ENCODE measurements at regions not wholly inside any gene's neighbourhood (a gene's known extent, or its start where the extent isn't known, plus 50 kb on each side); places are given as distances from the start of the nearest gene placed in this dataset.

DNA sequence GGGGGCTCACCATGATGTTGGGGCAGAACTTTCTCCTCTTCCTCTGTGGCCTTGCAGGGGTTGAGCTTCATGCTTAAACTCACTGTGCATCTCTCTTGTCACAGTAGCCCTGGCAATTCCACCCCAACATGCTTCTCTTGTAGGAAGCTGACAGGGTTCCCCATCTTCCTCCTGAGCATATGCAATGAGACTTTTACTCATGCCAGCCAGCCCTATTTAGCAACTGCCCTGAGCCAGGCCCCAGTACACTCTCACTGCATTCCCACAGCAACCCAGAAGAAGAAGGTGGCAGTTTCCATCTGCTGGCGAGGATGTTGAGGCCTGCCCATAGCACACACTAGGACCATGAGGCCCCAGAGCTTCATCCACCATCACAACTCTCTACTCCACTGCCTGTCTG is 72.2 kb upstream of the TEX51 start:
- peak in 1 of 2 experiments; percentile 42 for DNase-seq (ENCODE audit: low read depth in 1 of 2, low spot score in 1 of 2)
- TF ChIP-seq, protein P1, sequence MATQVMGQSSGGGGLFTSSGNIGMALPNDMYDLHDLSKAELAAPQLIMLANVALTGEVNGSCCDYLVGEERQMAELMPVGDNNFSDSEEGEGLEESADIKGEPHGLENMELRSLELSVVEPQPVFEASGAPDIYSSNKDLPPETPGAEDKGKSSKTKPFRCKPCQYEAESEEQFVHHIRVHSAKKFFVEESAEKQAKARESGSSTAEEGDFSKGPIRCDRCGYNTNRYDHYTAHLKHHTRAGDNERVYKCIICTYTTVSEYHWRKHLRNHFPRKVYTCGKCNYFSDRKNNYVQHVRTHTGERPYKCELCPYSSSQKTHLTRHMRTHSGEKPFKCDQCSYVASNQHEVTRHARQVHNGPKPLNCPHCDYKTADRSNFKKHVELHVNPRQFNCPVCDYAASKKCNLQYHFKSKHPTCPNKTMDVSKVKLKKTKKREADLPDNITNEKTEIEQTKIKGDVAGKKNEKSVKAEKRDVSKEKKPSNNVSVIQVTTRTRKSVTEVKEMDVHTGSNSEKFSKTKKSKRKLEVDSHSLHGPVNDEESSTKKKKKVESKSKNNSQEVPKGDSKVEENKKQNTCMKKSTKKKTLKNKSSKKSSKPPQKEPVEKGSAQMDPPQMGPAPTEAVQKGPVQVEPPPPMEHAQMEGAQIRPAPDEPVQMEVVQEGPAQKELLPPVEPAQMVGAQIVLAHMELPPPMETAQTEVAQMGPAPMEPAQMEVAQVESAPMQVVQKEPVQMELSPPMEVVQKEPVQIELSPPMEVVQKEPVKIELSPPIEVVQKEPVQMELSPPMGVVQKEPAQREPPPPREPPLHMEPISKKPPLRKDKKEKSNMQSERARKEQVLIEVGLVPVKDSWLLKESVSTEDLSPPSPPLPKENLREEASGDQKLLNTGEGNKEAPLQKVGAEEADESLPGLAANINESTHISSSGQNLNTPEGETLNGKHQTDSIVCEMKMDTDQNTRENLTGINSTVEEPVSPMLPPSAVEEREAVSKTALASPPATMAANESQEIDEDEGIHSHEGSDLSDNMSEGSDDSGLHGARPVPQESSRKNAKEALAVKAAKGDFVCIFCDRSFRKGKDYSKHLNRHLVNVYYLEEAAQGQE (IDR thresholded peaks at IDR 0.05; ENCODE audit: insufficient replicate concordance, low read depth), result no peak
- TF ChIP-seq GABPA (IDR thresholded peaks at IDR 0.05; ENCODE audit: low read depth), result no peak
- TF ChIP-seq POLR2AphosphoS5 (IDR thresholded peaks at IDR 0.05; ENCODE audit: low read depth), result no peak
- Histone ChIP-seq H3K4me3 (replicated peaks; ENCODE audit: insufficient read depth, low read length) (no peak overlapping the region), H3K27me3 (ENCODE audit: insufficient read depth, poor library complexity, severe bottlenecking) (no peaks in the 10 kb centered on the region), H3K27ac (replicated peaks) (no peak overlapping the region)

DNA sequence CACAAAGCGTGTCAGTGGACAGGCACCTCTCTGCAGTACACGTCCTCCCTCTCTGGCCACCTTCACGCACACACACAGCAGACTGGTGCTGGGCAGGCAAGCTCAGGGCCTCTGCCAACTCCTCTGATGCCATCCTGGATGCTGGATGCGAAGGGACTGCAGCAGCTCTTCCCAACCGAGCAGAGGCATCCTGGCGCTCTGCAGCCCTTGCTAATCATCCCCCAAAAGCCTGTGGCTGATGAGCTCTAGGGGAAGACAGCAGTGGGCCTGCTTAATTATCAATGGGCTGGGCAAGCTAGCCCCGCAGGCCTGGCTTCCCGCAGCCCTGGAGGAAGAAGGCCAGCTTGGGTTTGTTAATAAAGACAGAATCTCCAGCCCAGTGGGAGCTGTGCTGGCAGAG is 71.3 kb upstream of the TEX51 start:
- no peak for DNase-seq (ENCODE audit: low read depth in 1 of 2, low spot score in 1 of 2)
- H3K4me3 ChIP-seq (replicated peaks; ENCODE audit: insufficient read depth, low read length), result no peak overlapping the region
- no peak overlapping the region for H3K27ac ChIP-seq (replicated peaks)
- TF ChIP-seq SPI1 (IDR thresholded peaks at IDR 0.05; ENCODE audit: borderline replicate concordance, low read depth) (no peak), GABPA (IDR thresholded peaks at IDR 0.05; ENCODE audit: low read depth) (no peak), POLR2AphosphoS5 (IDR thresholded peaks at IDR 0.05; ENCODE audit: low read depth) (no peak)
- TF ChIP-seq, protein P1 (IDR thresholded peaks at IDR 0.05; ENCODE audit: insufficient replicate concordance, low read depth), result no peak
- TF ChIP-seq, protein P2, sequence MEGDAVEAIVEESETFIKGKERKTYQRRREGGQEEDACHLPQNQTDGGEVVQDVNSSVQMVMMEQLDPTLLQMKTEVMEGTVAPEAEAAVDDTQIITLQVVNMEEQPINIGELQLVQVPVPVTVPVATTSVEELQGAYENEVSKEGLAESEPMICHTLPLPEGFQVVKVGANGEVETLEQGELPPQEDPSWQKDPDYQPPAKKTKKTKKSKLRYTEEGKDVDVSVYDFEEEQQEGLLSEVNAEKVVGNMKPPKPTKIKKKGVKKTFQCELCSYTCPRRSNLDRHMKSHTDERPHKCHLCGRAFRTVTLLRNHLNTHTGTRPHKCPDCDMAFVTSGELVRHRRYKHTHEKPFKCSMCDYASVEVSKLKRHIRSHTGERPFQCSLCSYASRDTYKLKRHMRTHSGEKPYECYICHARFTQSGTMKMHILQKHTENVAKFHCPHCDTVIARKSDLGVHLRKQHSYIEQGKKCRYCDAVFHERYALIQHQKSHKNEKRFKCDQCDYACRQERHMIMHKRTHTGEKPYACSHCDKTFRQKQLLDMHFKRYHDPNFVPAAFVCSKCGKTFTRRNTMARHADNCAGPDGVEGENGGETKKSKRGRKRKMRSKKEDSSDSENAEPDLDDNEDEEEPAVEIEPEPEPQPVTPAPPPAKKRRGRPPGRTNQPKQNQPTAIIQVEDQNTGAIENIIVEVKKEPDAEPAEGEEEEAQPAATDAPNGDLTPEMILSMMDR (IDR thresholded peaks at IDR 0.05; ENCODE audit: insufficient read depth, low read length), result no peak
- no peaks in the 10 kb centered on the region for H3K27me3 ChIP-seq (ENCODE audit: insufficient read depth, poor library complexity, severe bottlenecking)

DNA sequence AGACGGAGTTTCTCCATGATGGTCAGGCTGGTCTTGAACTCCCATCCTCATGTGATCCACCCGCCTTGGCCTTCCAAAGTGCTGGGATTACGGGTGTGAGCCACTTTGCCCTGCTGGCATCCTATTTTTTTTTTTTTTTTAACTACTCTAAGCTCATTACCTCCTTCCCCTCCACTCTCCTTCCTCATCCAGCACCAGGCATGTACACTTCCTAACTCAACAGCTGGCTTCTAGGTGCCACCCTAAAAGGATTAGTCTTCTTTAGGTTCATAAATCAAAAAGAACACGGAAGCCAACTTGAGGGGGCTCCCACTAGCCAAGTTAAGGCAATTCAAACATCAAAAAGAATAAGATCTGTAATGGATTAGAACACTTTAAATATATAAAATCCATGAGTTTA is 70.6 kb upstream of the TEX51 start:
- no peak overlapping the region for H3K4me3 ChIP-seq (replicated peaks; ENCODE audit: insufficient read depth, low read length)
- H3K27ac ChIP-seq (replicated peaks), result peak overlapping the region; percentile 22; the same call in 1 of the 2 replicates
- no peak for TF ChIP-seq GABPA (IDR thresholded peaks at IDR 0.05; ENCODE audit: low read depth)
- no peak for TF ChIP-seq POLR2AphosphoS5 (IDR thresholded peaks at IDR 0.05; ENCODE audit: low read depth)
- no peak for TF ChIP-seq SPI1 (IDR thresholded peaks at IDR 0.05; ENCODE audit: borderline replicate concordance, low read depth)
- TF ChIP-seq, protein P2 (IDR thresholded peaks at IDR 0.05; ENCODE audit: insufficient read depth, low read length), result no peak
- TF ChIP-seq, protein P1 (IDR thresholded peaks at IDR 0.05; ENCODE audit: insufficient replicate concordance, low read depth), result no peak
- peak; percentile 39 to 54 for DNase-seq (ENCODE audit: low read depth in 1 of 2, low spot score in 1 of 2)
- H3K27me3 ChIP-seq (ENCODE audit: insufficient read depth, poor library complexity, severe bottlenecking), result no peaks in the 10 kb centered on the region
